Stimulated activated CD4-positive, alpha-beta T cell treated with anti-CD3 and anti-CD28 coated beads, Interleukin-4, amount 100 ng/mL, for 4 hours (primary cell): ENCODE measurements at regions not wholly inside any gene's neighbourhood (a gene's known extent, or its start where the extent isn't known, plus 50 kb on each side); places are given as distances from the start of the nearest gene placed in this dataset.
"Not testable (repeated sequence)": the region's sequence is repeated elsewhere in the genome, so short reads cannot be mapped to it uniquely, and the experiment has no call there.

Source experiments
- DNase-seq, 2 experiments: peaks; one replicate each; pipeline ENCODE4 v3.0.0-alpha.2; 2020

- no peak for DNase-seq
These were observed 361.0 kb upstream of the RUNX1 start for GRCh38 chr21:35410123-35410522.

GRCh38 chr21:35408401-35408800, 359.3 kb upstream of the RUNX1 start:
- no peak for DNase-seq

DNA sequence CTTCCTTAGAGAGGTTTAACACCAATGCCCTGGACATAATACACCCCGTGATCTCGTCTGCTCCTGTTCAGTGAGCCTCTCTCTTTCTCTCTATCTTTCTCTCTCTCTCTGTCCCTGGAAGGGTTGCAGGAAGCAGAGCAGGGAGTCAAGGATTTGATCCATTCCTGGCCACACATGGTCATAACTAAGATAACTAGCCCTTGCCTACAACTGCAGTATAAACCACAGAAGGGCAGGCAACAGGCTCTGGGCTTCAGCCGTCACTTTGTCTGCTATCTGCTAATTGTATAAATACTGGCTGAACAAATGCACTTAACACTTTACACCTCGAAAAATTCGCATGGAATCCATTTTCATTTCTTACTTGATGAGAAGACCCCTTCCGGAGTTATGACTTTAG, 357.5 kb upstream of the RUNX1 start:
- no peak for DNase-seq

- no peak for DNase-seq
These were observed 356.9 kb upstream of the RUNX1 start for GRCh38 chr21:35405981-35406380.

DNA sequence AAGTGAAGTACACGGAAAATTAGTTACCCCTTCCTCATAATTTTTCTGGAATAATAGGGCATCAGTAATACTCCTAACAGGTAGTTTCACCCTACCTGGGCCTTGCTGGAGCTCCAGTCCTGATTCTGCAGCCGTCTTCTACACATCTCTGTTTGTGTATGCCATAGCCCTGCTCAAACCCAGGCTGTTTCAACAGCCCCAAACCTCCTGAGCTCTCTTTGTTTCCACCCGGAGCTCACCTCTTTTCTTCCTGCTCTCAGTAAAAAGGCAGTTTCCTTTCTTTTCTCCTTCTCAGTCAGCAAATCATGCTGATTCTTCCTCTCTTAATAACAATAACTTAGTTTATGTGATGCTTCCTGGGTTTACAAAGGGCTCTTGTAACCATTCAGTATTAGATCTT, 355.1 kb upstream of the RUNX1 start:
- no peak for DNase-seq

DNA sequence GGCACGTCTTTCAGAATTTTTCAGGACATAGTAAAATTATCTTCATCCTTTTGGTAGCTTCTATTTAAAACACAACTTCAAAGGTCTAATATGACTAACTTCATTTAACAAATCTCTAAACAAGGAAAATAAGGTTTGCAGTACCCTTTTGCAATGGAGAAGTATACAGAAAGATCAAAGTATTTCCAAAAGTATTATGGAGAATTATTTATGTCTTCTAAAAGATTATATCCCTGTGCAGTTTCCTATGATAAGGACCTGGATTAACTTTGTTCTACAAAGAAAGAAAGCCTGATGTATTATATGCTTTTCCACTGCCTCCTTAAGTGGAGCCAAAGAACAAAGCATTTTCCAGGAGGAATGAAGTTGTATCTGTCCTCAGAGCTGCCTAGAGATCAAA, 353.0 kb upstream of the RUNX1 start:
- DNase-seq: no peak

- no peak for DNase-seq
These were observed 352.4 kb upstream of the RUNX1 start for GRCh38 chr21:35401476-35401875.

DNA sequence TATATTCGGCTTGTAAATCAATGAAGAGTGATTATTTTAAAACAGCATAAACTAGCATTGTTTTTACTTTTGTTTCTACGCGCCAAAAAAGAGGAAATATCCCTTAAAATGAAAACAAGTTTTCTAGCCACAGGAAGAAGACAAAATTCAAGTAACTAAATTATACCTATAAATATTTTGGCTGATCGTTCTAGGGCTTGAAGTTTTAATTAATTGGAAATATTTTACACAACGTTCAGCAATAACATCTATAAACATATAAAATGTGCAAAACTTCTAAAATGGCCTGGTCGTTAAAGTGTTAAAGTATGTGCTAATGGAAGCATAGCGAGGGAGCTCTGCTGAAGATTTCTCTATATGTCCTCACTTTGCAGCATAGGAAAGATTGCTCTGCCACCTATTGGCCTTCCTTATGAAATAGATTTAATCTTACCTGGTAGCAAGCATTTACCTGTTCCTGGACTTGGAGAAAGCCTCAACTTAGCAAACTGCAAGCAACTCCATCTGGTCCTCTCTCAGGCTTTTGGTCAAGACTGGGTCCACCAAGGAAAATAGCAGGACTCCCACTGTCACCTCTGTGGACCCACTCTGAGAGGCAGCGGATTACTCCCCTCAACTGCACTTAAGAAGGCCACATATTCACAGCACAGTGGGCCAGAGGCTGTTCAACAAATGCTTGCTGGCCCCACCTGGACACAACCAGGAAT, 351.3 kb upstream of the RUNX1 start:
- peak in 1 of 2 experiments; percentile 23 for DNase-seq

GRCh38 chr21:35399706-35400105, 350.6 kb upstream of the RUNX1 start:
- DNase-seq: no peak

GRCh38 chr21:35399002-35399530, 350.0 kb upstream of the RUNX1 start:
- no peak for DNase-seq

- no peak for DNase-seq
These were observed 349.4 kb upstream of the RUNX1 start for GRCh38 chr21:35398346-35398982.

DNA sequence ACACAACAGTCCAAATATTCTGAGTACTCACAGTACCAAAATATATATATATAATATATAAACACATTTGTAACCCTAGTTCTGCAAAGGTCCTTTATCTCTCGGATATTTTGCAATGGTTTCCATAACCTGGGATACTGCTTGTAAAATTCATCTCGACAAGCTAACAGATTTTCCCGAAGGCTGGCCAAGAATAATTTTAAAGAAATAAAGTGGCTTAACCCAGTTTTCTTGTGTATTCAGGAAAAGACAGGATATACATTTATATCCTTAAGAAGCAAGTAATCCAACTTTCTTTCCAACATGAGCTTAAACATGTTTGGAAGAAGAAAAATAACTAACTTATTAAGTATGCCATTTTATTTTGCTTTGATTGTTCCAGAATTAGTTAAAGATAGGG, 348.7 kb upstream of the RUNX1 start:
- no peak for DNase-seq

GRCh38 chr21:35396655-35397054, 347.6 kb upstream of the RUNX1 start:
- no peak for DNase-seq

GRCh38 chr21:35395728-35396127, 346.6 kb upstream of the RUNX1 start:
- DNase-seq: no peak

DNA sequence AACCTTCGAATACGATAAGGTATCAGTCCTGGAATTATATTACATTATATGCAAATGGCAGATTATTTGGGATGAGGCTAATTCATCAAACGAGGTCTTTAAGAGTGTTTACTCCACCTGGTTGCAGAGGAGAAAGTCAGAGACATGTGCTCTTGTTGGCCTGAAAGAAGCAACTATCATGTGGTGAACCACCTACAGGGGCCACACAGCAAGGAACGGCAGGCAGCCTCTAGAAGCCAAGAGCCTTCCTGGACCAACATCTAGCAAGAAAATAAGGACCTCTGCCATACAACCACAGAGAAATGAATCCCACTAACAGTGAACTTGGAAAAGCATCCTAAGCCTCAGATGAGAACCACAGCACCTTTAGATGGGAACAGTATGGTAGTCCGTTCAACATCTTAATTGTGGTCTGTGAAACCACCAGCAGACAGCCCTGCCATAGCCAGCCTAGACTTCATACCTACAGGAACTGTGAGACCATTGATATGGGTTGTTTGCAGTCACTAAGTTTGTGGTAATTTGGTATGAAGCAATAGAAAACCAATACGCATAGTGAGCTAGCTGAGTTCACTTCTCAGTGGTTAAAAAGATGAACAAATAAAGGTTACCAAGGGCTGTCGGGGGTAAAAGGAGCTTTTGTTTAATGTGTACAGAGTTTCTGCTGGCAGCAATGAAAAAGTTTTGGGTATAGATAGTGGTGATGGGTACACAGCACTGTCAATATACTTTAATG, 345.7 kb upstream of the RUNX1 start:
- no peak for DNase-seq

GRCh38 chr21:35394049-35394448, 344.9 kb upstream of the RUNX1 start:
- DNase-seq: no peak

- no peak for DNase-seq
These were observed 341.1 kb upstream of the RUNX1 start for GRCh38 chr21:35390013-35390776.

GRCh38 chr21:35386491-35387079, 337.5 kb upstream of the RUNX1 start:
- DNase-seq: no peak

GRCh38 chr21:35384375-35384774, 335.3 kb upstream of the RUNX1 start:
- no peak for DNase-seq

- DNase-seq: no peak
These were observed 333.6 kb upstream of the RUNX1 start for GRCh38 chr21:35382696-35383095.

GRCh38 chr21:35381743-35382310, 332.7 kb upstream of the RUNX1 start:
- no peak for DNase-seq

DNA sequence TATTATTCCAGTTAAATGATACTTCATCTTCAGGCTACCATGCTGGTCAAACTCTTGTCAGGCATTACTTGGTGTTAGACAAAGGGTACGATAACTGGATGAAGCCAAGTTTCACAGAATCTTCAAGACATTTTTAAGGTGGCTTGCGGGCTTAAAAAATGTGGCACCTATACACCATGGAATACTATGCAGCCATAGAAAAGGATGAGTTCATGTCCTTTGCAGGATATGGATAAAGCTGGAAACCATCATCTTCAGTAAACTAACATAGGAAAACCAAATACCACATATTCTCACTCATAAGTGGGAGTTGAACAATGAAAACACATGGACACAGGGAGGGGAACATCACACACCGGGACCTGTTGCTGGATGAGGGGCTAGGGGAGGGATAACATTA, 331.2 kb upstream of the RUNX1 start:
- DNase-seq: not testable (repeated sequence)
